Osteocyte (in vitro differentiated cells): ENCODE measurements at regions not wholly inside any gene's neighbourhood (a gene's known extent, or its start where the extent isn't known, plus 50 kb on each side); places are given as distances from the start of the nearest gene placed in this dataset.

Source experiments
- DNase-seq: peaks from one replicate; pipeline ENCODE4 v3.0.0; 2021; ENCODE audit warnings: mixed read lengths; ENCODE audit not compliant: unreplicated experiment; ENCODE audit errors: extremely low spot score
- H3K27ac Mint-ChIP-seq: one replicate; pipeline ENCODE4 v1.8.0; 2021; ENCODE audit warnings: mild to moderate bottlenecking, mixed read lengths; ENCODE audit not compliant: unreplicated experiment
- H3K27me3 Mint-ChIP-seq: one replicate; pipeline ENCODE4 v1.8.0; 2021; ENCODE audit warnings: mixed read lengths; ENCODE audit not compliant: unreplicated experiment
- H3K36me3 Mint-ChIP-seq: one replicate; pipeline ENCODE4 v1.8.0; 2021; ENCODE audit warnings: mixed read lengths; ENCODE audit not compliant: unreplicated experiment
- H3K4me1 Mint-ChIP-seq: one replicate; pipeline ENCODE4 v1.8.0; 2021; ENCODE audit warnings: mixed read lengths; ENCODE audit not compliant: unreplicated experiment
- H3K4me3 Mint-ChIP-seq: one replicate; pipeline ENCODE4 v1.8.0; 2021; ENCODE audit warnings: mild to moderate bottlenecking, moderate library complexity, mixed read lengths; ENCODE audit not compliant: unreplicated experiment
- H3K9me3 Mint-ChIP-seq: one replicate; pipeline ENCODE4 v1.8.0; 2021; ENCODE audit warnings: mixed read lengths; ENCODE audit not compliant: unreplicated experiment
- TF ChIP-seq, protein P1 (sequence below): fragments of 200-600 bp; sonication (generic); IDR thresholded peaks from 2 replicates; pipeline ENCODE4 v1.5.0; 2021; ENCODE audit warnings: antibody characterized with exemption, mild to moderate bottlenecking, moderate library complexity

DNA sequence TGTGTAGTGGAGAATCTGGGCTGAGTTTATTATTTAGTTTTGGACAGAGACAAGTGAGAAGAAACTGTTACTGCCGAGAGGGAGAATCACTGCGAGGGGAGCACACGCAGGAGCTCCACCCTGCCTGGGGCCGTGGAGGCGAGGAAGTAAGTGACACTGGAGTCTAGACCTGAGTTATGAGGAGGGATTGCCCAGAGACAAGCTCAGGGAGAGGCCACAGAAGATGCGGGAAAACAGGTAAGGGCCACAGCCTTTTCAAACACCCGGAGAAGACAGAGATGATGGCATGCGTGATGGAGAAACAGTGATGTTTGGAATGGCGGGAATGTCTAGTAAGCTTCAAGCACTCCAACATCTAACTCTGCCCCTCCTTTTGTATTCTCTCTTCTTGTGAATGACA, 84.1 kb downstream of the TNFSF11 start:
- H3K4me3 Mint-ChIP-seq = no peak overlapping the region
- TF ChIP-seq, protein P1, sequence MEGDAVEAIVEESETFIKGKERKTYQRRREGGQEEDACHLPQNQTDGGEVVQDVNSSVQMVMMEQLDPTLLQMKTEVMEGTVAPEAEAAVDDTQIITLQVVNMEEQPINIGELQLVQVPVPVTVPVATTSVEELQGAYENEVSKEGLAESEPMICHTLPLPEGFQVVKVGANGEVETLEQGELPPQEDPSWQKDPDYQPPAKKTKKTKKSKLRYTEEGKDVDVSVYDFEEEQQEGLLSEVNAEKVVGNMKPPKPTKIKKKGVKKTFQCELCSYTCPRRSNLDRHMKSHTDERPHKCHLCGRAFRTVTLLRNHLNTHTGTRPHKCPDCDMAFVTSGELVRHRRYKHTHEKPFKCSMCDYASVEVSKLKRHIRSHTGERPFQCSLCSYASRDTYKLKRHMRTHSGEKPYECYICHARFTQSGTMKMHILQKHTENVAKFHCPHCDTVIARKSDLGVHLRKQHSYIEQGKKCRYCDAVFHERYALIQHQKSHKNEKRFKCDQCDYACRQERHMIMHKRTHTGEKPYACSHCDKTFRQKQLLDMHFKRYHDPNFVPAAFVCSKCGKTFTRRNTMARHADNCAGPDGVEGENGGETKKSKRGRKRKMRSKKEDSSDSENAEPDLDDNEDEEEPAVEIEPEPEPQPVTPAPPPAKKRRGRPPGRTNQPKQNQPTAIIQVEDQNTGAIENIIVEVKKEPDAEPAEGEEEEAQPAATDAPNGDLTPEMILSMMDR = no peak
- H3K27me3 Mint-ChIP-seq = peaks cover 65% of the 10 kb centered on the region
- H3K36me3 Mint-ChIP-seq = no peaks in the 10 kb centered on the region
- H3K4me1 Mint-ChIP-seq = no peaks in the 10 kb centered on the region
- no peaks in the 10 kb centered on the region for H3K9me3 Mint-ChIP-seq
- no peak overlapping the region for H3K27ac Mint-ChIP-seq
- DNase-seq = no peak

- Mint-ChIP-seq H3K36me3 (no peaks in the 10 kb centered on the region), H3K27me3 (peaks cover 52% of the 10 kb centered on the region), H3K27ac (no peak overlapping the region), H3K4me3 (no peak overlapping the region), H3K4me1 (no peaks in the 10 kb centered on the region), H3K9me3 (no peaks in the 10 kb centered on the region)
- TF ChIP-seq, protein P1 = peak; percentile 52
- no peak for DNase-seq
Measured at GRCh38 chr13:42660333-42660965, 86.5 kb downstream of the TNFSF11 start.

DNA sequence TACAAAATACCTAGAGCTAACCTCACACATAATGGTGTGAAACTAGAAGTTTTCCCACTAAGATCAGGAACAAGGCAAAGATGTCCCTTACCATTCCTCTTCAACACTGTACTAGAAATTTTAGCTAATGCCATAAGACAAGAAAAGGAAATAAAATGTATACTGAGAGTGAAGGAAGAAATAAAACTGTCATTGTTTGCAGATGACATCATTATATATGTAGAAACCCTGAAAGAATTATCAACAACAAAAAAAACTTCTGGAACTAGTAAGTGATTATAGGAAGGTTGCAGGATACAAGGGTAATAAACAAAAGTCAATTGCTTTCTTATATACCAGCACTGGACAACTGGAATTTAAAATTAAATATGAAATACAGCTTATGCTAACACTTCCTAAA, 93.7 kb downstream of the TNFSF11 start:
- DNase-seq = no peak
- TF ChIP-seq, protein P1 = no peak
- H3K9me3 Mint-ChIP-seq = peaks cover 17% of the 10 kb centered on the region
- H3K4me3 Mint-ChIP-seq = no peak overlapping the region
- H3K27ac Mint-ChIP-seq = no peak overlapping the region
- peaks cover 31% of the 10 kb centered on the region for H3K27me3 Mint-ChIP-seq
- peaks cover 7% of the 10 kb centered on the region for H3K36me3 Mint-ChIP-seq
- H3K4me1 Mint-ChIP-seq = no peaks in the 10 kb centered on the region

GRCh38 chr13:42671502-42671901, 97.5 kb downstream of the TNFSF11 start:
- no peaks in the 10 kb centered on the region for H3K4me1 Mint-ChIP-seq
- peaks cover 33% of the 10 kb centered on the region for H3K27me3 Mint-ChIP-seq
- peaks cover 16% of the 10 kb centered on the region for H3K9me3 Mint-ChIP-seq
- no peak for DNase-seq
- H3K36me3 Mint-ChIP-seq = peaks cover 7% of the 10 kb centered on the region
- TF ChIP-seq, protein P1 = no peak
- H3K4me3 Mint-ChIP-seq = no peak overlapping the region
- no peak overlapping the region for H3K27ac Mint-ChIP-seq

DNA sequence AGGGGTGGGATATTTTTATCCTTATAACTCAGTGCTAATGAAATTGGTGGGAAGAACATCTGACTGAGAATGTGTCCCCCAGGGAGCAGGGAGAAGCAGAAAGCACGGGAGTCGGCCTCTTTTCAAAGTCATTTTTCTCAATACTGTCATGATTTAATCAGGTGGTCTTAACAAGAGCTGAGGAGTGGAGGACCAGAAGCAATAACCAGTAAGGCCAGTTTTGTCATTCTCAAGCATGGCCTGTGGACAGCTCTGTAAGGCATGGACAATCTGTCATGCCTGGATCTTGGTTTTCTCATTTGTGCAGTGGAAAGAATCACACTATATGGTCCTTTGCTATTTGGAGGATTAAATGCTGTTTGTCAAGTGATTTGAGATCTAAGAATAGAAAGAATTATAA, 99.7 kb downstream of the TNFSF11 start:
- Mint-ChIP-seq H3K27me3 (peaks cover 31% of the 10 kb centered on the region), H3K4me1 (no peaks in the 10 kb centered on the region), H3K27ac (no peak overlapping the region), H3K9me3 (peaks cover 4% of the 10 kb centered on the region), H3K4me3 (no peak overlapping the region), H3K36me3 (peaks cover 4% of the 10 kb centered on the region)
- no peak for DNase-seq
- TF ChIP-seq, protein P1 = no peak
